GM13976 (cell line): ENCODE measurements at regions not wholly inside any gene's neighbourhood (a gene's known extent, or its start where the extent isn't known, plus 50 kb on each side); places are given as distances from the start of the nearest gene placed in this dataset.

Experiments
- DNase-seq: peaks from one replicate; pipeline ENCODE4 v3.0.0; 2012; ENCODE audit warnings: low spot score
- in situ Hi-C: fragments of 300-500 bp; cut with MboI; formaldehyde crosslinking; loops from one replicate; pipeline ENCODE4 v1.12.0; 2022; ENCODE audit warnings: low sequenced_read_pairs, mixed read lengths, inconsistent platforms; ENCODE audit not compliant: unreplicated experiment
- TF ChIP-seq, protein P1 (sequence below): IDR thresholded peaks from 2 replicates; pipeline ENCODE4 v1.5.1; 2012; ENCODE audit warnings: borderline replicate concordance, mild to moderate bottlenecking; ENCODE audit not compliant: insufficient read depth; ENCODE audit errors: extremely low read depth, missing control alignments, control extremely low read depth

- TF ChIP-seq, protein P1, sequence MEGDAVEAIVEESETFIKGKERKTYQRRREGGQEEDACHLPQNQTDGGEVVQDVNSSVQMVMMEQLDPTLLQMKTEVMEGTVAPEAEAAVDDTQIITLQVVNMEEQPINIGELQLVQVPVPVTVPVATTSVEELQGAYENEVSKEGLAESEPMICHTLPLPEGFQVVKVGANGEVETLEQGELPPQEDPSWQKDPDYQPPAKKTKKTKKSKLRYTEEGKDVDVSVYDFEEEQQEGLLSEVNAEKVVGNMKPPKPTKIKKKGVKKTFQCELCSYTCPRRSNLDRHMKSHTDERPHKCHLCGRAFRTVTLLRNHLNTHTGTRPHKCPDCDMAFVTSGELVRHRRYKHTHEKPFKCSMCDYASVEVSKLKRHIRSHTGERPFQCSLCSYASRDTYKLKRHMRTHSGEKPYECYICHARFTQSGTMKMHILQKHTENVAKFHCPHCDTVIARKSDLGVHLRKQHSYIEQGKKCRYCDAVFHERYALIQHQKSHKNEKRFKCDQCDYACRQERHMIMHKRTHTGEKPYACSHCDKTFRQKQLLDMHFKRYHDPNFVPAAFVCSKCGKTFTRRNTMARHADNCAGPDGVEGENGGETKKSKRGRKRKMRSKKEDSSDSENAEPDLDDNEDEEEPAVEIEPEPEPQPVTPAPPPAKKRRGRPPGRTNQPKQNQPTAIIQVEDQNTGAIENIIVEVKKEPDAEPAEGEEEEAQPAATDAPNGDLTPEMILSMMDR = no peak
- DNase-seq = no peak
- in situ Hi-C loops = no loop called here
Measured at GRCh38 chr2:195606179-195606578, 50.8 kb upstream of the SLC39A10 start.

- DNase-seq = no peak
- in situ Hi-C loops = no loop called here
- TF ChIP-seq, protein P1 = no peak
Measured at GRCh38 chr2:195604706-195605105, 52.3 kb upstream of the SLC39A10 start.

DNA sequence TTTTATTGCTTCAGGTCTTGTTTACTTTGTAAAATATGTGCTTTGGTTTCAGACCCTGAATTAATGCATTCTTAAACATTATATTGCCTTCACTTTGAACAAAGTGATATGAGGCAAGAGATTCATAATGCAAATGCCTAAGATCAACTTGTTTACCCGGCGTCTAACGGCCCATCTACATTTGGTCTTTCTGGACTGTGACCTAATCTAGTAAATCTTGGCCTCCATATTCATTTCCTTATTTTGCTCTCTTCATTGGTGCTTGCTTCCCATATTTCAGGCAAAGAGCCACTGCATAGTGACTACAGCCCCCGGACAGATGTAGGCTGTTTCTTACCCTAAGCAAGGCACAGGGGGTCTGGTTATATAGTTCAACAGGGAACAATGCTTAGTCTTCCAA lies 53.0 kb upstream of the SLC39A10 start:
- TF ChIP-seq, protein P1 = no peak
- in situ Hi-C loops = no loop called here
- DNase-seq = no peak

DNA sequence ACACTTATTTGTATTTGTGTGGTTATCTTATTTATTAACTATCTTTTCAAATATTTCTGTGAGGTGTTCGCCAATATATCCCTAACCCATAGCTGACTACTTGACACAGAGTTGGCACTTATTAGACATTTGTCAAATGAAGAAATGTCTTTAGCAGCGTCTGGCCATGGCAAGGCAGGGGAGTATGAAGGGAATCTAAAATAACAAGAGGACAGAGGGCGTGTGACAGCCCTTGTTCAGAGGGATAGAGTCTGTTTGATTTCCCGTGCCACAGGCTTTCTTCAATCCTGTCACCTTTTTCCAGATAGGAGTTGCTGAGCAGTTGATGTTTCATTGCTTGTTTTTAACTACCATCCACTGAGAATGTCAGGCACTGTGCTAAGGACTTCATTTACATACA lies 53.6 kb upstream of the SLC39A10 start:
- no peak for DNase-seq
- in situ Hi-C loops = no loop called here
- TF ChIP-seq, protein P1 = no peak

GRCh38 chr2:195602687-195603086 lies 54.3 kb upstream of the SLC39A10 start:
- in situ Hi-C loops = no loop called here
- no peak for DNase-seq
- TF ChIP-seq, protein P1 = no peak

- in situ Hi-C loops = no loop called here
- TF ChIP-seq, protein P1 = no peak
- DNase-seq = no peak
Measured at GRCh38 chr2:195601361-195601760, 55.7 kb upstream of the SLC39A10 start.

- in situ Hi-C loops = no loop called here
- DNase-seq = no peak
Measured at GRCh38 chr2:195600778-195601177, 56.2 kb upstream of the SLC39A10 start.

More at GRCh38 chr2:195600778-195601177, 56.2 kb upstream of the SLC39A10 start:
- TF ChIP-seq, protein P1 = no peak
